Stimulated activated CD4-positive, alpha-beta T cell treated with anti-CD3 and anti-CD28 coated beads, Interleukin-2, amount 100 ng/mL, for 48 hours (primary cell): ENCODE measurements at regions not wholly inside any gene's neighbourhood (a gene's known extent, or its start where the extent isn't known, plus 50 kb on each side); places are given as distances from the start of the nearest gene placed in this dataset.

ENCODE experiments used
- DNase-seq, 2 donors: peaks; one replicate each; pipeline ENCODE4 v3.0.0-alpha.2; 2020

GRCh38 chr13:99055735-99056134 lies 77.9 kb upstream of the DOCK9 start:
- no peak for DNase-seq

GRCh38 chr13:99056381-99057014 lies 78.6 kb upstream of the DOCK9 start:
- DNase-seq = no peak

- DNase-seq = no peak
Measured at GRCh38 chr13:99057310-99057975, 79.6 kb upstream of the DOCK9 start.

GRCh38 chr13:99058527-99059495 lies 80.9 kb upstream of the DOCK9 start:
- DNase-seq = no peak

GRCh38 chr13:99059498-99060075 lies 81.7 kb upstream of the DOCK9 start:
- DNase-seq = no peak

GRCh38 chr13:99061411-99061810 lies 83.5 kb upstream of the DOCK9 start:
- DNase-seq = no peak

GRCh38 chr13:99062593-99062992 lies 84.7 kb upstream of the DOCK9 start:
- no peak for DNase-seq

GRCh38 chr13:99063178-99063577 lies 85.3 kb upstream of the DOCK9 start:
- DNase-seq = no peak

GRCh38 chr13:99063952-99064351 lies 86.1 kb upstream of the DOCK9 start:
- DNase-seq = no peak

GRCh38 chr13:99064624-99065234 lies 86.9 kb upstream of the DOCK9 start:
- no peak for DNase-seq

GRCh38 chr13:99065235-99066015 lies 87.6 kb upstream of the DOCK9 start:
- DNase-seq = no peak

- no peak for DNase-seq
Measured at GRCh38 chr13:99066219-99066618, 88.4 kb upstream of the DOCK9 start.

- no peak for DNase-seq
Measured at GRCh38 chr13:99067159-99067985, 89.5 kb upstream of the DOCK9 start.

GRCh38 chr13:99071211-99071610 lies 93.3 kb upstream of the DOCK9 start:
- no peak for DNase-seq

GRCh38 chr13:99071666-99072065 lies 93.8 kb upstream of the DOCK9 start:
- DNase-seq = no peak

GRCh38 chr13:99072356-99072755 lies 94.5 kb upstream of the DOCK9 start:
- no peak for DNase-seq

- DNase-seq = no peak
Measured at GRCh38 chr13:99072941-99073340, 95.1 kb upstream of the DOCK9 start.

GRCh38 chr13:99074693-99075092 lies 96.8 kb upstream of the DOCK9 start:
- no peak for DNase-seq

GRCh38 chr13:99075268-99076191 lies 97.7 kb upstream of the DOCK9 start:
- no peak for DNase-seq
